Thyroid gland (tissue), 4 donors: ENCODE measurements at regions not wholly inside any gene's neighbourhood (a gene's known extent, or its start where the extent isn't known, plus 50 kb on each side); places are given as distances from the start of the nearest gene placed in this dataset.
A peak's percentile ranks its signal among the peaks of the same experiment; 100 is the strongest.

ENCODE experiments used
- DNase-seq, 2 donors: peaks; one replicate each; pipeline ENCODE4 v3.0.0-alpha.2; 2019
- H3K27ac ChIP-seq, 3 donors: fragments of 200-600 bp; sonication (generic); 1 replicate in 2 of 3; 2 replicates in 1 of 3; pipeline ENCODE4 v1.5.1; 2016 to 2019; ENCODE audit warnings: mild to moderate bottlenecking in 1 of 3, moderate library complexity in 1 of 3
- H3K27me3 ChIP-seq: fragments of 200-600 bp; sonication (generic); one replicate; pipeline ENCODE4 v1.5.1; 2019
- H3K36me3 ChIP-seq, 2 donors: fragments of 200-600 bp; sonication (generic); one replicate each; pipeline ENCODE4 v1.5.1; 2016 to 2019
- H3K4me1 ChIP-seq, 2 donors: fragments of 200-600 bp; sonication (generic); one replicate each; pipeline ENCODE4 v1.5.1; 2017 to 2019
- H3K4me3 ChIP-seq, 3 donors: fragments of 200-600 bp; sonication (generic); replicated peaks in 1 of 3; 1 replicate in 2 of 3; 2 replicates in 1 of 3; pipeline ENCODE4 v1.5.1; 2016; ENCODE audit warnings: mild to moderate bottlenecking in 1 of 3
- H3K9me3 ChIP-seq: fragments of 200-600 bp; sonication (generic); one replicate; pipeline ENCODE4 v1.5.1; 2017
- CTCF ChIP-seq, 6 experiments: fragments of 200-600 bp in 3 of 6; fragments of 450-650 bp in 3 of 6; sonication (generic) in 3 of 6; IDR thresholded peaks; one replicate each; pipeline ENCODE4 v1.5.1; 2016 to 2019; ENCODE audit warnings: antibody characterized with exemption in 6 of 6, mild to moderate bottlenecking in 2 of 6, inconsistent platforms in 1 of 6, moderate library complexity in 1 of 6
- POLR2A ChIP-seq, 2 donors: fragments of 450-650 bp; IDR thresholded peaks; one replicate each; pipeline ENCODE4 v1.6.1; 2017; ENCODE audit warnings: antibody characterized with exemption in 2 of 2, mild to moderate bottlenecking in 2 of 2, moderate library complexity in 1 of 2
- WGBS, 2 donors: methylation state at CpG; one replicate each; pipeline ENCODE4 v1.1.5; 2017; 5-methylcytosine and 5-hydroxymethylcytosine counted together
- intact Hi-C: fragments of 100-400 bp; cut with DNase I; formaldehyde crosslinking; loops from one replicate; pipeline ENCODE4 v1.15.1; 2023

- Histone ChIP-seq H3K4me1 (no peaks in the 10 kb centered on the region), H3K9me3 (no peaks in the 10 kb centered on the region), H3K27me3 (no peaks in the 10 kb centered on the region), H3K4me3 (no peak overlapping the region), H3K36me3 (no peaks in the 10 kb centered on the region), H3K27ac (no peak overlapping the region)
- DNase-seq, result peak; percentile 3 to 5
- WGBS, 2 donors, result 78 to 80% methylated on average over 10 of the region's 10 CpGs
- intact Hi-C loops, result no loop called here
- TF ChIP-seq CTCF (IDR thresholded peaks at IDR 0.05) (peak in 2 of 6 experiments; percentile 33 to 34), POLR2A (IDR thresholded peaks at IDR 0.05) (no peak)
These were observed 88.1 kb upstream of the THRB start for GRCh38 chr3:24582431-24583403.

GRCh38 chr3:24586920-24587319, 92.3 kb upstream of the THRB start:
- no peak overlapping the region for H3K27ac ChIP-seq
- TF ChIP-seq CTCF (IDR thresholded peaks at IDR 0.05), result no peak
- no peak for TF ChIP-seq POLR2A (IDR thresholded peaks at IDR 0.05)
- intact Hi-C loops, result no loop called here
- H3K9me3 ChIP-seq, result no peaks in the 10 kb centered on the region
- WGBS, 2 donors, result 71 to 84% methylated on average over 4 of the region's 4 CpGs
- H3K4me3 ChIP-seq, result no peak overlapping the region
- H3K36me3 ChIP-seq, result no peaks in the 10 kb centered on the region
- H3K27me3 ChIP-seq, result no peaks in the 10 kb centered on the region
- peaks cover 8 to 10% of the 10 kb centered on the region in 2 donors for H3K4me1 ChIP-seq
- DNase-seq, result no peak

GRCh38 chr3:24588629-24589512, 94.2 kb upstream of the THRB start:
- Histone ChIP-seq H3K9me3 (no peaks in the 10 kb centered on the region), H3K27me3 (no peaks in the 10 kb centered on the region), H3K4me3 (no peak overlapping the region), H3K36me3 (no peaks in the 10 kb centered on the region), H3K4me1 (peaks cover 8 to 10% of the 10 kb centered on the region in 2 donors), H3K27ac (no peak overlapping the region)
- DNase-seq, result no peak
- TF ChIP-seq POLR2A (IDR thresholded peaks at IDR 0.05) (no peak), CTCF (IDR thresholded peaks at IDR 0.05) (no peak)
- 42 to 46% methylated on average over 6 of the region's 6 CpGs for WGBS, 2 donors
- intact Hi-C loops, result no loop called here

- no peak for DNase-seq
- H3K9me3 ChIP-seq, result no peaks in the 10 kb centered on the region
- H3K4me3 ChIP-seq, result no peak overlapping the region
- H3K36me3 ChIP-seq, result no peaks in the 10 kb centered on the region
- no peaks in the 10 kb centered on the region for H3K27me3 ChIP-seq
- no peak overlapping the region for H3K27ac ChIP-seq
- H3K4me1 ChIP-seq, result peaks cover 8 to 10% of the 10 kb centered on the region in 2 donors
- intact Hi-C loops, result no loop called here
- TF ChIP-seq POLR2A (IDR thresholded peaks at IDR 0.05) (no peak), CTCF (IDR thresholded peaks at IDR 0.05) (no peak)
- WGBS, 2 donors, result 42 to 50% methylated on average over 1 of the region's 1 CpG
These were observed 94.8 kb upstream of the THRB start for GRCh38 chr3:24589513-24589851.
